ENCODE measurements at regions not wholly inside any gene's neighbourhood (a gene's known extent, or its start where the extent isn't known, plus 50 kb on each side); places are given as distances from the start of the nearest gene placed in this dataset.
A peak's percentile ranks its signal among the peaks of the same experiment; 100 is the strongest.

- peak; percentile 90 for DNase-seq (ENCODE audit: low read depth)
- no peak overlapping the region for H3K4me3 ChIP-seq (ENCODE audit: control insufficient read depth, low read depth, low read length)
- no peak for TF ChIP-seq CTCF (conservative IDR thresholded peaks at IDR 0.05; ENCODE audit: control insufficient read depth, insufficient read depth, low read depth, low read length)
These were observed 501.1 kb upstream of the TNP1 start for GRCh38 chr2:217360781-217361482.

GRCh38 chr2:217360111-217360510 lies 500.2 kb upstream of the TNP1 start:
- no peak for DNase-seq (ENCODE audit: low read depth)
- H3K4me3 ChIP-seq (ENCODE audit: control insufficient read depth, low read depth, low read length), result no peak overlapping the region
- TF ChIP-seq CTCF (conservative IDR thresholded peaks at IDR 0.05; ENCODE audit: control insufficient read depth, insufficient read depth, low read depth, low read length), result no peak

- no peak for TF ChIP-seq CTCF (conservative IDR thresholded peaks at IDR 0.05; ENCODE audit: control insufficient read depth, insufficient read depth, low read depth, low read length)
- H3K4me3 ChIP-seq (ENCODE audit: control insufficient read depth, low read depth, low read length), result no peak overlapping the region
- no peak for DNase-seq (ENCODE audit: low read depth)
These were observed 498.2 kb upstream of the TNP1 start for GRCh38 chr2:217357886-217358620.

- TF ChIP-seq CTCF (conservative IDR thresholded peaks at IDR 0.05; ENCODE audit: control insufficient read depth, insufficient read depth, low read depth, low read length), result no peak
- H3K4me3 ChIP-seq (ENCODE audit: control insufficient read depth, low read depth, low read length), result no peak overlapping the region
- no peak for DNase-seq (ENCODE audit: low read depth)
These were observed 496.9 kb upstream of the TNP1 start for GRCh38 chr2:217356781-217357180.

GRCh38 chr2:217356142-217356541 lies 496.3 kb upstream of the TNP1 start:
- TF ChIP-seq CTCF (conservative IDR thresholded peaks at IDR 0.05; ENCODE audit: control insufficient read depth, insufficient read depth, low read depth, low read length), result no peak
- DNase-seq (ENCODE audit: low read depth), result no peak
- no peak overlapping the region for H3K4me3 ChIP-seq (ENCODE audit: control insufficient read depth, low read depth, low read length)

GRCh38 chr2:217353591-217353990 lies 493.7 kb upstream of the TNP1 start:
- no peak for DNase-seq (ENCODE audit: low read depth)
- H3K4me3 ChIP-seq (ENCODE audit: control insufficient read depth, low read depth, low read length), result no peak overlapping the region
- no peak for TF ChIP-seq CTCF (conservative IDR thresholded peaks at IDR 0.05; ENCODE audit: control insufficient read depth, insufficient read depth, low read depth, low read length)
